GM18951 (cell line): ENCODE measurements at regions not wholly inside any gene's neighbourhood (a gene's known extent, or its start where the extent isn't known, plus 50 kb on each side); places are given as distances from the start of the nearest gene placed in this dataset.

ENCODE experiments used
- POLR2A ChIP-seq: IDR thresholded peaks from 4 replicates; pipeline ENCODE4 v1.6.1; 2011; ENCODE audit warnings: mild to moderate bottlenecking; ENCODE audit not compliant: insufficient read length, insufficient read depth; ENCODE audit errors: extremely low read depth
- in situ Hi-C: fragments of 300-500 bp; cut with MboI; formaldehyde crosslinking; loops from one replicate; pipeline ENCODE4 v1.12.0; 2022; ENCODE audit warnings: low sequenced_read_pairs, mixed read lengths, inconsistent platforms; ENCODE audit not compliant: unreplicated experiment

GRCh38 chr4:146099585-146099984, 75.9 kb upstream of the LSM6 start:
- in situ Hi-C loops, result no loop called here

GRCh38 chr4:146098978-146099377, 76.5 kb upstream of the LSM6 start:
- in situ Hi-C loops, result no loop called here

More at GRCh38 chr4:146099585-146099984, 75.9 kb upstream of the LSM6 start:
- no peak for TF ChIP-seq POLR2A

GRCh38 chr4:146098397-146098796, 77.1 kb upstream of the LSM6 start:
- TF ChIP-seq POLR2A, result no peak
- in situ Hi-C loops, result no loop called here

More at GRCh38 chr4:146098978-146099377, 76.5 kb upstream of the LSM6 start:
- TF ChIP-seq POLR2A, result no peak

- no peak for TF ChIP-seq POLR2A
- in situ Hi-C loops, result no loop called here
These were observed 79.1 kb upstream of the LSM6 start for GRCh38 chr4:146096371-146096770.

- in situ Hi-C loops, result no loop called here
- TF ChIP-seq POLR2A, result no peak
These were observed 79.7 kb upstream of the LSM6 start for GRCh38 chr4:146095860-146096259.

- in situ Hi-C loops, result no loop called here
- TF ChIP-seq POLR2A, result no peak
These were observed 80.3 kb upstream of the LSM6 start for GRCh38 chr4:146095091-146095690.

GRCh38 chr4:146088690-146089089, 86.8 kb upstream of the LSM6 start:
- in situ Hi-C loops, result no loop called here
- TF ChIP-seq POLR2A, result no peak

- in situ Hi-C loops, result no loop called here
- no peak for TF ChIP-seq POLR2A
These were observed 87.7 kb upstream of the LSM6 start for GRCh38 chr4:146087856-146088255.

- TF ChIP-seq POLR2A, result no peak
- in situ Hi-C loops, result no loop called here
These were observed 99.4 kb upstream of the LSM6 start for GRCh38 chr4:146076081-146076480.

- in situ Hi-C loops, result no loop called here
- TF ChIP-seq POLR2A, result no peak
These were observed 102.0 kb upstream of the LSM6 start for GRCh38 chr4:146073517-146073916.

- in situ Hi-C loops, result no loop called here
- no peak for TF ChIP-seq POLR2A
These were observed 103.1 kb upstream of the LSM6 start for GRCh38 chr4:146072376-146072775.

- TF ChIP-seq POLR2A, result no peak
These were observed 104.1 kb upstream of the LSM6 start for GRCh38 chr4:146071390-146071789.

GRCh38 chr4:146063143-146063542, 112.4 kb upstream of the LSM6 start:
- in situ Hi-C loops, result no loop called here
- TF ChIP-seq POLR2A, result no peak

More at GRCh38 chr4:146071390-146071789, 104.1 kb upstream of the LSM6 start:
- in situ Hi-C loops, result no loop called here

GRCh38 chr4:146062340-146062739, 113.2 kb upstream of the LSM6 start:
- no peak for TF ChIP-seq POLR2A
- in situ Hi-C loops, result no loop called here
